Neural progenitor cell (in vitro differentiated cells): ENCODE measurements at regions not wholly inside any gene's neighbourhood (a gene's known extent, or its start where the extent isn't known, plus 50 kb on each side); places are given as distances from the start of the nearest gene placed in this dataset.

Source experiments
- CTCF ChIP-seq: fragments of 200-600 bp; sonication (generic); IDR thresholded peaks from 2 replicates; pipeline ENCODE4 v1.5.1; 2017; ENCODE audit warnings: antibody characterized with exemption, mild to moderate bottlenecking
- EZH2phosphoT487 ChIP-seq: fragments of 200-600 bp; sonication (generic); IDR thresholded peaks from 2 replicates; pipeline ENCODE4 v1.6.1; 2017; ENCODE audit warnings: antibody characterized with exemption

- TF ChIP-seq EZH2phosphoT487, result no peak
- TF ChIP-seq CTCF, result no peak
Observed at GRCh38 chr3:132927896-132928295, 110.3 kb upstream of the TMEM108 start.
